ENCODE measurements at regions not wholly inside any gene's neighbourhood (a gene's known extent, or its start where the extent isn't known, plus 50 kb on each side); places are given as distances from the start of the nearest gene placed in this dataset.

GRCh38 chr10:84903320-84903719 is 574.9 kb downstream of the CCSER2 start:
- Mint-ChIP-seq H3K9me3 (no peaks in the 10 kb centered on the region), H3K27me3 (ENCODE audit: low read depth) (peaks cover 5% of the 10 kb centered on the region; the same call in 1 of the 2 replicates), H3K4me3 (no peak overlapping the region), H3K4me1 (peaks cover 0 to 4% of the 10 kb centered on the region in 2 experiments; a peak in 1 of 4 replicates), H3K36me3 (ENCODE audit: insufficient read depth in 1 of 3, low read depth in 3 of 3) (no peaks in the 10 kb centered on the region), H3K27ac (no peak overlapping the region)
- no peak overlapping the region for H2BK120ac ChIP-seq (ENCODE audit: low read depth, low read length, poor library complexity, severe bottlenecking)
- no peak overlapping the region for H4K91ac ChIP-seq (ENCODE audit: insufficient read length, low read depth, low read length)
- H3K9ac ChIP-seq (ENCODE audit: extremely low read depth, insufficient read length, low read length) = no peak overlapping the region
- H2BK12ac ChIP-seq (ENCODE audit: insufficient read length, low read depth, low read length) = no peak overlapping the region
- H3K4me1 ChIP-seq (ENCODE audit: insufficient read depth, low read length) = no peaks in the 10 kb centered on the region; the same call in 1 of the 2 replicates
- no peak overlapping the region for H2AK5ac ChIP-seq (ENCODE audit: insufficient read length, low read length)
- no peak overlapping the region for H3K56ac ChIP-seq (ENCODE audit: insufficient read length, low read depth, low read length)
- H4K8ac ChIP-seq (replicated peaks; ENCODE audit: insufficient read length, low read depth, low read length) = no peak overlapping the region
- H3K18ac ChIP-seq (ENCODE audit: insufficient read length, low read depth, low read length) = no peak overlapping the region
- no peak overlapping the region for H2BK5ac ChIP-seq (ENCODE audit: insufficient read length, low read length)
- no peak overlapping the region for H4K5ac ChIP-seq (ENCODE audit: insufficient read length, low read depth, low read length)
- no peak overlapping the region for H3K27ac ChIP-seq (ENCODE audit: insufficient read length, low read depth, low read length)
- no peaks in the 10 kb centered on the region for H4K20me1 ChIP-seq (ENCODE audit: control insufficient read depth, insufficient read depth, insufficient read length)
- H3K9me3 ChIP-seq (ENCODE audit: control insufficient read depth, low read depth, low read length) = no peaks in the 10 kb centered on the region
- no peak overlapping the region for H3K4ac ChIP-seq (ENCODE audit: low read depth, low read length)
- no peak for TF ChIP-seq CTCF (conservative IDR thresholded peaks at IDR 0.05)
- H3K79me2 ChIP-seq (ENCODE audit: insufficient read depth, low read length) = no peaks in the 10 kb centered on the region
- no peaks in the 10 kb centered on the region for H3K23me2 ChIP-seq (ENCODE audit: insufficient read length, low read depth, low read length, poor library complexity, severe bottlenecking)
- no peak overlapping the region for H2BK15ac ChIP-seq (ENCODE audit: low read depth, low read length)
- DNase-seq = no peak
- H3K79me1 ChIP-seq (ENCODE audit: insufficient read depth, low read depth, low read length, poor library complexity, severe bottlenecking) = no peaks in the 10 kb centered on the region
- no peak overlapping the region for H3K23ac ChIP-seq (ENCODE audit: insufficient read length, low read depth, low read length)
- no peak overlapping the region for H2AFZ ChIP-seq (ENCODE audit: low read length)
- no peak overlapping the region for H3K14ac ChIP-seq (ENCODE audit: insufficient read depth, low read length)
- no peaks in the 10 kb centered on the region for H3K27me3 ChIP-seq (ENCODE audit: insufficient read depth, low read length)
- no peak overlapping the region for H3T11ph ChIP-seq (ENCODE audit: low read length)
- no peak overlapping the region for H3K4me2 ChIP-seq (ENCODE audit: insufficient read depth, insufficient read length, low read length)
- no peak overlapping the region for H2BK20ac ChIP-seq (ENCODE audit: low read depth, low read length, poor library complexity, severe bottlenecking)

Measured in H9 (cell line).